Smooth muscle cell (in vitro differentiated cells): ENCODE measurements at regions not wholly inside any gene's neighbourhood (a gene's known extent, or its start where the extent isn't known, plus 50 kb on each side); places are given as distances from the start of the nearest gene placed in this dataset.

Experiments used
- DNase-seq: peaks from one replicate; lab custom pipeline; 2025; ENCODE audit not compliant: unreplicated experiment; lab: John Stamatoyannopoulos, UW
- H2AFZ ChIP-seq: fragments of 200-600 bp; sonication (generic); 2 replicates; pipeline ENCODE4 v1.6.0; 2016; ENCODE audit warnings: antibody characterized with exemption, low read depth, mild to moderate bottlenecking
- H3F3A ChIP-seq: fragments of 200-600 bp; sonication (generic); 2 replicates; pipeline ENCODE4 v1.6.0; 2017; ENCODE audit warnings: antibody characterized with exemption, low read depth
- H3K27ac ChIP-seq: fragments of 200-600 bp; sonication (generic); 2 replicates; pipeline ENCODE4 v1.5.1; 2016; ENCODE audit warnings: low read depth, mild to moderate bottlenecking
- H3K27me3 ChIP-seq: fragments of 200-600 bp; sonication (generic); 2 replicates; pipeline ENCODE4 v1.6.1; 2016; ENCODE audit warnings: low read depth, mild to moderate bottlenecking
- H3K36me3 ChIP-seq: fragments of 200-600 bp; sonication (generic); 2 replicates; pipeline ENCODE4 v1.5.1; 2016; ENCODE audit warnings: low read depth
- H3K4me1 ChIP-seq: fragments of 200-600 bp; sonication (generic); 2 replicates; pipeline ENCODE4 v1.5.1; 2016; ENCODE audit warnings: low read depth
- H3K4me2 ChIP-seq: fragments of 200-600 bp; sonication (generic); 2 replicates; pipeline ENCODE4 v1.6.0; 2016; ENCODE audit warnings: mild to moderate bottlenecking
- H3K4me3 ChIP-seq: fragments of 200-600 bp; sonication (generic); 2 replicates; pipeline ENCODE4 v1.5.1; 2016; ENCODE audit warnings: mild to moderate bottlenecking
- H3K79me2 ChIP-seq: fragments of 200-600 bp; sonication (generic); 2 replicates; pipeline ENCODE4 v1.6.0; 2016; ENCODE audit warnings: low read depth, mild to moderate bottlenecking
- H3K9ac ChIP-seq: fragments of 200-600 bp; sonication (generic); 2 replicates; pipeline ENCODE4 v1.6.0; 2016; ENCODE audit warnings: low read depth
- H3K9me3 ChIP-seq: fragments of 200-600 bp; sonication (generic); replicated peaks from 2 replicates; pipeline ENCODE4 v1.5.1; 2016; ENCODE audit warnings: low read depth
- H4K20me1 ChIP-seq: fragments of 200-600 bp; sonication (generic); 2 replicates; pipeline ENCODE4 v1.6.0; 2016; ENCODE audit warnings: low read depth
- CTCF ChIP-seq: fragments of 200-600 bp; sonication (generic); IDR thresholded peaks from 2 replicates; pipeline ENCODE4 v1.5.1; 2017; ENCODE audit warnings: borderline replicate concordance, mild to moderate bottlenecking, antibody characterized with exemption; ENCODE audit not compliant: insufficient read depth, poor library complexity, severe bottlenecking
- WGBS: methylation state at CpG from one replicate; pipeline ENCODE4 v1.1.7; 2016; ENCODE audit warnings: low lambda C conversion rate; 5-methylcytosine and 5-hydroxymethylcytosine counted together

GRCh38 chr15:92519709-92520108, 126.0 kb downstream of the ST8SIA2 start:
- DNase-seq, result no peak
- Histone ChIP-seq H3K79me2 (no peaks in the 10 kb centered on the region), H3F3A (no peaks in the 10 kb centered on the region)

More at GRCh38 chr15:92519709-92520108, 126.0 kb downstream of the ST8SIA2 start:
- WGBS, result 91% methylated on average over 2 of the region's 3 CpGs
- Histone ChIP-seq H3K9ac (no peak overlapping the region), H2AFZ (no peak overlapping the region), H3K4me3 (no peak overlapping the region), H3K9me3 (no peaks in the 10 kb centered on the region), H3K36me3 (no peaks in the 10 kb centered on the region), H3K27me3 (no peaks in the 10 kb centered on the region), H3K4me1 (no peaks in the 10 kb centered on the region), H4K20me1 (no peaks in the 10 kb centered on the region), H3K27ac (no peak overlapping the region), H3K4me2 (no peak overlapping the region)
- no peak for TF ChIP-seq CTCF
